ENCODE measurements at regions not wholly inside any gene's neighbourhood (a gene's known extent, or its start where the extent isn't known, plus 50 kb on each side); places are given as distances from the start of the nearest gene placed in this dataset.

DNA sequence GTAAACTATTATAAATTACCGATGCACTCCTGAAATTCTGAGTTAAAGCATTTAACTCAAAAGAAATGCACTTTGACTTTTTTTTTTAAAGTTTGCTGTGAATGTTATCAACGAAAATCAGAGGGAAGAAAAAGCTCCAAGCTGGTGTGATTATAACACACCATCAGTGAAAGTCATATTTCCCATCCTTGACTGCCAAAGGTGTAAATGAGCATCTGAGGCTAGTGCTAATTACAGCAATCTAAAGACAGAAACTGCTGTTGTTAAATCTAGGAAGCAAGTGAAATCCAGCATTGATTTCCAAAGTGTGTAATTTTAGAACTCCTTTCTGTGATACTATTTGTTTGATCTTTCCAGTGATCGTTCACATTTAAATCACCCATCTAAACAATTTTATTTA is 1538.8 kb downstream of the TECRL start:
- no peak for TF ChIP-seq EZH2 (IDR thresholded peaks at IDR 0.05; ENCODE audit: borderline replicate concordance, low read depth, low read length, poor library complexity, severe bottlenecking)
- TF ChIP-seq, protein P1, sequence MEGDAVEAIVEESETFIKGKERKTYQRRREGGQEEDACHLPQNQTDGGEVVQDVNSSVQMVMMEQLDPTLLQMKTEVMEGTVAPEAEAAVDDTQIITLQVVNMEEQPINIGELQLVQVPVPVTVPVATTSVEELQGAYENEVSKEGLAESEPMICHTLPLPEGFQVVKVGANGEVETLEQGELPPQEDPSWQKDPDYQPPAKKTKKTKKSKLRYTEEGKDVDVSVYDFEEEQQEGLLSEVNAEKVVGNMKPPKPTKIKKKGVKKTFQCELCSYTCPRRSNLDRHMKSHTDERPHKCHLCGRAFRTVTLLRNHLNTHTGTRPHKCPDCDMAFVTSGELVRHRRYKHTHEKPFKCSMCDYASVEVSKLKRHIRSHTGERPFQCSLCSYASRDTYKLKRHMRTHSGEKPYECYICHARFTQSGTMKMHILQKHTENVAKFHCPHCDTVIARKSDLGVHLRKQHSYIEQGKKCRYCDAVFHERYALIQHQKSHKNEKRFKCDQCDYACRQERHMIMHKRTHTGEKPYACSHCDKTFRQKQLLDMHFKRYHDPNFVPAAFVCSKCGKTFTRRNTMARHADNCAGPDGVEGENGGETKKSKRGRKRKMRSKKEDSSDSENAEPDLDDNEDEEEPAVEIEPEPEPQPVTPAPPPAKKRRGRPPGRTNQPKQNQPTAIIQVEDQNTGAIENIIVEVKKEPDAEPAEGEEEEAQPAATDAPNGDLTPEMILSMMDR (conservative IDR thresholded peaks at IDR 0.05; ENCODE audit: low read depth, low read length) = no peak

All from A673 (cell line).